GM23338 (cell line): ENCODE measurements at regions not wholly inside any gene's neighbourhood (a gene's known extent, or its start where the extent isn't known, plus 50 kb on each side); places are given as distances from the start of the nearest gene placed in this dataset.

ENCODE experiments used
- ATAC-seq: fragments of 200-7000 bp; cut with Tn5 transposase; 3 replicates; pipeline ENCODE4 v1.9.1; 2020
- DNase-seq: peaks from one replicate; pipeline ENCODE4 v3.0.0-alpha.2; 2015; ENCODE audit warnings: low spot score
- H2AFZ ChIP-seq: fragments of 200-600 bp; sonication (generic); 2 replicates; pipeline ENCODE4 v1.8.0; 2016; ENCODE audit warnings: antibody characterized with exemption, mild to moderate bottlenecking, moderate library complexity
- H3F3A ChIP-seq: fragments of 200-600 bp; sonication (generic); replicated peaks from 2 replicates; pipeline ENCODE4 v1.8.0; 2017; ENCODE audit warnings: antibody characterized with exemption, mixed run types, low read depth
- H3K27ac ChIP-seq: fragments of 200-600 bp; sonication (generic); 2 replicates; pipeline ENCODE4 v1.6.1; 2016; ENCODE audit warnings: low read depth
- H3K27me3 ChIP-seq: fragments of 200-600 bp; sonication (generic); 2 replicates; pipeline ENCODE4 v1.8.0; 2016; ENCODE audit warnings: mild to moderate bottlenecking, mixed run types, moderate library complexity; ENCODE audit not compliant: insufficient read depth
- H3K36me3 ChIP-seq: fragments of 200-600 bp; sonication (generic); 2 replicates; pipeline ENCODE4 v1.8.0; 2016; ENCODE audit warnings: mild to moderate bottlenecking; ENCODE audit not compliant: insufficient read depth
- H3K4me1 ChIP-seq: fragments of 200-600 bp; sonication (generic); 2 replicates; pipeline ENCODE4 v1.8.0; 2016; ENCODE audit warnings: mild to moderate bottlenecking, moderate library complexity; ENCODE audit not compliant: insufficient read depth
- H3K4me2 ChIP-seq: fragments of 200-600 bp; sonication (generic); 2 replicates; pipeline ENCODE4 v1.7.1; 2017; ENCODE audit warnings: mixed run types
- H3K4me3 ChIP-seq: fragments of 200-600 bp; sonication (generic); 2 replicates; pipeline ENCODE4 v1.6.1; 2016; ENCODE audit warnings: mixed run types
- H3K79me2 ChIP-seq: fragments of 200-600 bp; sonication (generic); replicated peaks from 2 replicates; pipeline ENCODE4 v1.8.0; 2017; ENCODE audit warnings: mild to moderate bottlenecking; ENCODE audit not compliant: insufficient read depth
- H3K9me2 ChIP-seq: fragments of 200-600 bp; sonication (generic); 2 replicates; pipeline ENCODE4 v1.8.0; 2017; ENCODE audit not compliant: insufficient read depth
- H4K20me1 ChIP-seq: fragments of 200-600 bp; sonication (generic); replicated peaks from 2 replicates; pipeline ENCODE4 v1.8.0; 2017; ENCODE audit warnings: mild to moderate bottlenecking; ENCODE audit not compliant: insufficient read depth
- H3K27ac Mint-ChIP-seq: 2 replicates; pipeline ENCODE4 v1.8.0; 2020; ENCODE audit warnings: inconsistent platforms, mild to moderate bottlenecking, moderate library complexity, mixed read lengths
- H3K27me3 Mint-ChIP-seq: 3 replicates; pipeline ENCODE4 v1.8.0; 2022; ENCODE audit warnings: low read depth, mild to moderate bottlenecking, moderate library complexity, mixed read lengths, inconsistent platforms; ENCODE audit not compliant: insufficient read depth, poor library complexity
- H3K36me3 Mint-ChIP-seq: 3 replicates; pipeline ENCODE4 v1.8.0; 2021; ENCODE audit warnings: low read depth, mild to moderate bottlenecking, inconsistent platforms, moderate library complexity, mixed read lengths
- H3K4me1 Mint-ChIP-seq: 3 replicates; pipeline ENCODE4 v1.8.0; 2020; ENCODE audit warnings: mild to moderate bottlenecking, inconsistent platforms, mixed read lengths
- H3K4me3 Mint-ChIP-seq: 3 replicates; pipeline ENCODE4 v1.8.0; 2021; ENCODE audit warnings: moderate library complexity, mild to moderate bottlenecking, inconsistent platforms, mixed read lengths
- H3K9me3 Mint-ChIP-seq: 3 replicates; pipeline ENCODE4 v1.8.0; 2020; ENCODE audit warnings: moderate library complexity, mild to moderate bottlenecking, inconsistent platforms, mixed read lengths
- CTCF ChIP-seq, 2 experiments: fragments of 200-600 bp in 1 of 2; sonication (generic) in 1 of 2; conservative IDR thresholded peaks; 2 replicates each; pipeline versions ENCODE4 v1.5.1 to v1.6.1; 2016 to 2017; ENCODE audit warnings: antibody characterized with exemption in 2 of 2, low read depth in 2 of 2, mild to moderate bottlenecking in 2 of 2, moderate library complexity in 1 of 2
- ETS1 ChIP-seq: IDR thresholded peaks from 2 replicates; pipeline ENCODE4 v1.6.1; 2016; ENCODE audit warnings: antibody characterized with exemption
- EZH2 ChIP-seq: fragments of 200-600 bp; sonication (generic); IDR thresholded peaks from one replicate; pipeline ENCODE4 v1.8.0; 2017; ENCODE audit warnings: antibody characterized with exemption, mild to moderate bottlenecking, low read depth; ENCODE audit not compliant: unreplicated experiment
- EZH2phosphoT487 ChIP-seq: fragments of 200-600 bp; sonication (generic); IDR thresholded peaks from one replicate; pipeline ENCODE4 v1.8.1; 2018; ENCODE audit warnings: antibody characterized with exemption; ENCODE audit not compliant: unreplicated experiment
- JUNB ChIP-seq: IDR thresholded peaks from one replicate; pipeline ENCODE4 v1.6.1; 2016; ENCODE audit warnings: antibody characterized with exemption; ENCODE audit not compliant: unreplicated experiment
- NANOG ChIP-seq: IDR thresholded peaks from 2 replicates; pipeline ENCODE4 v1.6.1; 2016; ENCODE audit warnings: antibody characterized with exemption, borderline replicate concordance
- POLR2AphosphoS5 ChIP-seq: IDR thresholded peaks from 2 replicates; pipeline ENCODE4 v1.6.1; 2016; ENCODE audit warnings: antibody characterized with exemption, low read depth
- REST ChIP-seq: IDR thresholded peaks from one replicate; pipeline ENCODE4 v1.6.1; 2018; ENCODE audit warnings: antibody characterized with exemption; ENCODE audit not compliant: unreplicated experiment
- STAT1 ChIP-seq: IDR thresholded peaks from one replicate; pipeline ENCODE4 v1.6.1; 2016; ENCODE audit warnings: antibody characterized with exemption; ENCODE audit not compliant: unreplicated experiment
- ZNF114 ChIP-seq: fragments of 250-450 bp; sonication (Bioruptor Pico); IDR thresholded peaks from 2 replicates; pipeline ENCODE4 v1.5.0; 2020; ENCODE audit warnings: mild to moderate bottlenecking, moderate library complexity
- ZNF331 ChIP-seq: fragments of 250-450 bp; sonication (Bioruptor Pico); IDR thresholded peaks from 2 replicates; pipeline ENCODE4 v1.5.0; 2020; ENCODE audit warnings: low read depth, mild to moderate bottlenecking, moderate library complexity

GRCh38 chr5:20213803-20214202, 225.8 kb upstream of the CDH18 start:
- no peak overlapping the region for H3K27ac Mint-ChIP-seq
- H3K36me3 ChIP-seq = no peaks in the 10 kb centered on the region

GRCh38 chr5:20212701-20213100, 224.7 kb upstream of the CDH18 start:
- Mint-ChIP-seq H3K27me3 (peaks cover 3% of the 10 kb centered on the region), H3K4me3 (no peak overlapping the region), H3K27ac (no peak overlapping the region), H3K4me1 (no peaks in the 10 kb centered on the region), H3K9me3 (no peaks in the 10 kb centered on the region), H3K36me3 (no peaks in the 10 kb centered on the region)
- H3K36me3 ChIP-seq = no peaks in the 10 kb centered on the region
- H3K4me2 ChIP-seq = no peak overlapping the region
- DNase-seq (no peak), ATAC-seq (no peak)
- H3K27ac ChIP-seq = no peak overlapping the region
- H2AFZ ChIP-seq = no peak overlapping the region
- H3K27me3 ChIP-seq = no peaks in the 10 kb centered on the region
- no peaks in the 10 kb centered on the region for H4K20me1 ChIP-seq
- no peaks in the 10 kb centered on the region for H3K79me2 ChIP-seq
- H3K9me2 ChIP-seq = no peaks in the 10 kb centered on the region
- no peaks in the 10 kb centered on the region for H3K4me1 ChIP-seq
- no peaks in the 10 kb centered on the region for H3F3A ChIP-seq
- H3K4me3 ChIP-seq = no peak overlapping the region
- TF ChIP-seq EZH2 (no peak), CTCF (conservative IDR thresholded peaks at IDR 0.05; ENCODE audit: low read depth in 2 of 2) (no peak), REST (no peak), ETS1 (no peak), NANOG (no peak), JUNB (no peak), EZH2phosphoT487 (no peak), POLR2AphosphoS5 (no peak), ZNF331 (CRISPR knock-in tag) (no peak), STAT1 (no peak), ZNF114 (CRISPR knock-in tag) (no peak)

More at GRCh38 chr5:20213803-20214202, 225.8 kb upstream of the CDH18 start:
- Mint-ChIP-seq H3K4me1 (no peaks in the 10 kb centered on the region), H3K4me3 (no peak overlapping the region), H3K36me3 (no peaks in the 10 kb centered on the region), H3K27me3 (peaks cover 3% of the 10 kb centered on the region), H3K9me3 (no peaks in the 10 kb centered on the region)
- no peak overlapping the region for H3K4me3 ChIP-seq
- no peak for DNase-seq
- H3F3A ChIP-seq = no peaks in the 10 kb centered on the region
- no peak for TF ChIP-seq POLR2AphosphoS5
- TF ChIP-seq CTCF (conservative IDR thresholded peaks at IDR 0.05; ENCODE audit: low read depth in 2 of 2) = no peak
- no peaks in the 10 kb centered on the region for H4K20me1 ChIP-seq
- H3K27me3 ChIP-seq = no peaks in the 10 kb centered on the region
- no peak overlapping the region for H2AFZ ChIP-seq
- no peaks in the 10 kb centered on the region for H3K79me2 ChIP-seq
- H3K27ac ChIP-seq = no peak overlapping the region
- H3K4me2 ChIP-seq = no peak overlapping the region
- ATAC-seq = no peak
- no peaks in the 10 kb centered on the region for H3K4me1 ChIP-seq
- H3K9me2 ChIP-seq = no peaks in the 10 kb centered on the region
